H1 (cell line): ENCODE measurements at regions not wholly inside any gene's neighbourhood (a gene's known extent, or its start where the extent isn't known, plus 50 kb on each side); places are given as distances from the start of the nearest gene placed in this dataset.

Experiments used
- E2F6 ChIP-seq: IDR thresholded peaks from 2 replicates; pipeline ENCODE4 v1.6.1; 2012; ENCODE audit warnings: inconsistent platforms
- KDM4A ChIP-seq: IDR thresholded peaks from one replicate; pipeline ENCODE4 v1.7.1; 2012; ENCODE audit warnings: low read depth, mild to moderate bottlenecking, moderate library complexity, low read length, inconsistent platforms; ENCODE audit not compliant: severe bottlenecking
- POLR2AphosphoS5 ChIP-seq: IDR thresholded peaks from 2 replicates; pipeline ENCODE4 v1.6.1; 2011; ENCODE audit warnings: low read depth, low read length
- SUZ12 ChIP-seq: fragments of 200-600 bp; sonication (generic); IDR thresholded peaks from 2 replicates; pipeline ENCODE4 v1.6.1; 2012; ENCODE audit warnings: mild to moderate bottlenecking, inconsistent platforms, low read length, moderate library complexity, mixed read lengths
- TAF7 ChIP-seq: optimal IDR thresholded peaks from 2 replicates; pipeline ENCODE3; 2011; ENCODE audit warnings: low read depth, mild to moderate bottlenecking, inconsistent platforms, low read length, moderate library complexity, borderline replicate concordance
- TF ChIP-seq, protein P1 (sequence below): fragments of 300-600 bp; sonication (generic); IDR thresholded peaks from 2 replicates; pipeline ENCODE4 v1.7.1; 2012; ENCODE audit warnings: low read length, moderate library complexity, mild to moderate bottlenecking, inconsistent platforms; ENCODE audit not compliant: insufficient replicate concordance

GRCh38 chr6:1070085-1070521 lies 241.8 kb upstream of the FOXQ1 start (continued):
- TF ChIP-seq, protein P1, sequence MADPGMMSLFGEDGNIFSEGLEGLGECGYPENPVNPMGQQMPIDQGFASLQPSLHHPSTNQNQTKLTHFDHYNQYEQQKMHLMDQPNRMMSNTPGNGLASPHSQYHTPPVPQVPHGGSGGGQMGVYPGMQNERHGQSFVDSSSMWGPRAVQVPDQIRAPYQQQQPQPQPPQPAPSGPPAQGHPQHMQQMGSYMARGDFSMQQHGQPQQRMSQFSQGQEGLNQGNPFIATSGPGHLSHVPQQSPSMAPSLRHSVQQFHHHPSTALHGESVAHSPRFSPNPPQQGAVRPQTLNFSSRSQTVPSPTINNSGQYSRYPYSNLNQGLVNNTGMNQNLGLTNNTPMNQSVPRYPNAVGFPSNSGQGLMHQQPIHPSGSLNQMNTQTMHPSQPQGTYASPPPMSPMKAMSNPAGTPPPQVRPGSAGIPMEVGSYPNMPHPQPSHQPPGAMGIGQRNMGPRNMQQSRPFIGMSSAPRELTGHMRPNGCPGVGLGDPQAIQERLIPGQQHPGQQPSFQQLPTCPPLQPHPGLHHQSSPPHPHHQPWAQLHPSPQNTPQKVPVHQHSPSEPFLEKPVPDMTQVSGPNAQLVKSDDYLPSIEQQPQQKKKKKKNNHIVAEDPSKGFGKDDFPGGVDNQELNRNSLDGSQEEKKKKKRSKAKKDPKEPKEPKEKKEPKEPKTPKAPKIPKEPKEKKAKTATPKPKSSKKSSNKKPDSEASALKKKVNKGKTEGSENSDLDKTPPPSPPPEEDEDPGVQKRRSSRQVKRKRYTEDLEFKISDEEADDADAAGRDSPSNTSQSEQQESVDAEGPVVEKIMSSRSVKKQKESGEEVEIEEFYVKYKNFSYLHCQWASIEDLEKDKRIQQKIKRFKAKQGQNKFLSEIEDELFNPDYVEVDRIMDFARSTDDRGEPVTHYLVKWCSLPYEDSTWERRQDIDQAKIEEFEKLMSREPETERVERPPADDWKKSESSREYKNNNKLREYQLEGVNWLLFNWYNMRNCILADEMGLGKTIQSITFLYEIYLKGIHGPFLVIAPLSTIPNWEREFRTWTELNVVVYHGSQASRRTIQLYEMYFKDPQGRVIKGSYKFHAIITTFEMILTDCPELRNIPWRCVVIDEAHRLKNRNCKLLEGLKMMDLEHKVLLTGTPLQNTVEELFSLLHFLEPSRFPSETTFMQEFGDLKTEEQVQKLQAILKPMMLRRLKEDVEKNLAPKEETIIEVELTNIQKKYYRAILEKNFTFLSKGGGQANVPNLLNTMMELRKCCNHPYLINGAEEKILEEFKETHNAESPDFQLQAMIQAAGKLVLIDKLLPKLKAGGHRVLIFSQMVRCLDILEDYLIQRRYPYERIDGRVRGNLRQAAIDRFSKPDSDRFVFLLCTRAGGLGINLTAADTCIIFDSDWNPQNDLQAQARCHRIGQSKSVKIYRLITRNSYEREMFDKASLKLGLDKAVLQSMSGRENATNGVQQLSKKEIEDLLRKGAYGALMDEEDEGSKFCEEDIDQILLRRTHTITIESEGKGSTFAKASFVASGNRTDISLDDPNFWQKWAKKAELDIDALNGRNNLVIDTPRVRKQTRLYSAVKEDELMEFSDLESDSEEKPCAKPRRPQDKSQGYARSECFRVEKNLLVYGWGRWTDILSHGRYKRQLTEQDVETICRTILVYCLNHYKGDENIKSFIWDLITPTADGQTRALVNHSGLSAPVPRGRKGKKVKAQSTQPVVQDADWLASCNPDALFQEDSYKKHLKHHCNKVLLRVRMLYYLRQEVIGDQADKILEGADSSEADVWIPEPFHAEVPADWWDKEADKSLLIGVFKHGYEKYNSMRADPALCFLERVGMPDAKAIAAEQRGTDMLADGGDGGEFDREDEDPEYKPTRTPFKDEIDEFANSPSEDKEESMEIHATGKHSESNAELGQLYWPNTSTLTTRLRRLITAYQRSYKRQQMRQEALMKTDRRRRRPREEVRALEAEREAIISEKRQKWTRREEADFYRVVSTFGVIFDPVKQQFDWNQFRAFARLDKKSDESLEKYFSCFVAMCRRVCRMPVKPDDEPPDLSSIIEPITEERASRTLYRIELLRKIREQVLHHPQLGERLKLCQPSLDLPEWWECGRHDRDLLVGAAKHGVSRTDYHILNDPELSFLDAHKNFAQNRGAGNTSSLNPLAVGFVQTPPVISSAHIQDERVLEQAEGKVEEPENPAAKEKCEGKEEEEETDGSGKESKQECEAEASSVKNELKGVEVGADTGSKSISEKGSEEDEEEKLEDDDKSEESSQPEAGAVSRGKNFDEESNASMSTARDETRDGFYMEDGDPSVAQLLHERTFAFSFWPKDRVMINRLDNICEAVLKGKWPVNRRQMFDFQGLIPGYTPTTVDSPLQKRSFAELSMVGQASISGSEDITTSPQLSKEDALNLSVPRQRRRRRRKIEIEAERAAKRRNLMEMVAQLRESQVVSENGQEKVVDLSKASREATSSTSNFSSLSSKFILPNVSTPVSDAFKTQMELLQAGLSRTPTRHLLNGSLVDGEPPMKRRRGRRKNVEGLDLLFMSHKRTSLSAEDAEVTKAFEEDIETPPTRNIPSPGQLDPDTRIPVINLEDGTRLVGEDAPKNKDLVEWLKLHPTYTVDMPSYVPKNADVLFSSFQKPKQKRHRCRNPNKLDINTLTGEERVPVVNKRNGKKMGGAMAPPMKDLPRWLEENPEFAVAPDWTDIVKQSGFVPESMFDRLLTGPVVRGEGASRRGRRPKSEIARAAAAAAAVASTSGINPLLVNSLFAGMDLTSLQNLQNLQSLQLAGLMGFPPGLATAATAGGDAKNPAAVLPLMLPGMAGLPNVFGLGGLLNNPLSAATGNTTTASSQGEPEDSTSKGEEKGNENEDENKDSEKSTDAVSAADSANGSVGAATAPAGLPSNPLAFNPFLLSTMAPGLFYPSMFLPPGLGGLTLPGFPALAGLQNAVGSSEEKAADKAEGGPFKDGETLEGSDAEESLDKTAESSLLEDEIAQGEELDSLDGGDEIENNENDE = no peak
- TF ChIP-seq POLR2AphosphoS5 = no peak
- TF ChIP-seq E2F6 = no peak
- no peak for TF ChIP-seq TAF7
- no peak for TF ChIP-seq KDM4A
- no peak for TF ChIP-seq SUZ12
